A549 (cell line): ENCODE measurements at regions not wholly inside any gene's neighbourhood (a gene's known extent, or its start where the extent isn't known, plus 50 kb on each side); places are given as distances from the start of the nearest gene placed in this dataset.

Experiments used
- CTCF ChIP-seq: fragments of >200 bp; sonication (Bioruptor Twin); formaldehyde crosslinking; IDR thresholded peaks from 3 replicates; pipeline ENCODE4 v1.5.1; 2016
- EP300 ChIP-seq, 2 experiments: fragments of >200 bp; sonication (Bioruptor Twin); formaldehyde crosslinking; IDR thresholded peaks; 2 replicates in 1 of 2; 3 replicates in 1 of 2; pipeline ENCODE4 v1.6.1; 2016 to 2017
- ESRRA ChIP-seq: fragments of 150-350 bp; IDR thresholded peaks from 2 replicates; pipeline ENCODE4 v1.6.1; 2014; ENCODE audit warnings: mild to moderate bottlenecking, low read length, borderline replicate concordance
- HDAC2 ChIP-seq: fragments of 200-600 bp; sonication (generic); IDR thresholded peaks from 2 replicates; pipeline ENCODE4 v1.6.1; 2016
- NFE2L2 ChIP-seq: fragments of 150-350 bp; conservative IDR thresholded peaks from 2 replicates; pipeline ENCODE4 v1.6.1; 2014; ENCODE audit warnings: low read length
- RAD21 ChIP-seq, 2 experiments: fragments of >200 bp in 1 of 2; sonication (Bioruptor Twin) in 1 of 2; formaldehyde crosslinking in 1 of 2; IDR thresholded peaks in 1 of 2; conservative IDR thresholded peaks in 1 of 2; 2 replicates in 1 of 2; 3 replicates in 1 of 2; pipeline ENCODE4 v1.6.1; 2012 to 2018; ENCODE audit warnings: inconsistent platforms in 1 of 2
- TF ChIP-seq, protein P1 (sequence below): fragments of >200 bp; sonication (Bioruptor Twin); formaldehyde crosslinking; IDR thresholded peaks from 2 replicates; pipeline ENCODE4 v1.6.1; 2016
- TF ChIP-seq, protein P2 (sequence below): IDR thresholded peaks from 2 replicates; pipeline ENCODE4 v1.6.1; 2012

- no peak for TF ChIP-seq HDAC2
- TF ChIP-seq, protein P1, sequence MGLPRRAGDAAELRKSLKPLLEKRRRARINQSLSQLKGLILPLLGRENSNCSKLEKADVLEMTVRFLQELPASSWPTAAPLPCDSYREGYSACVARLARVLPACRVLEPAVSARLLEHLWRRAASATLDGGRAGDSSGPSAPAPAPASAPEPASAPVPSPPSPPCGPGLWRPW, result no peak
- TF ChIP-seq CTCF, result no peak
- TF ChIP-seq, protein P2, sequence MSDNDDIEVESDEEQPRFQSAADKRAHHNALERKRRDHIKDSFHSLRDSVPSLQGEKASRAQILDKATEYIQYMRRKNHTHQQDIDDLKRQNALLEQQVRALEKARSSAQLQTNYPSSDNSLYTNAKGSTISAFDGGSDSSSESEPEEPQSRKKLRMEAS, result no peak
- no peak for TF ChIP-seq NFE2L2
- no peak for TF ChIP-seq EP300 (IDR thresholded peaks at IDR 0.05)
- no peak for TF ChIP-seq RAD21 (conservative IDR thresholded peaks at IDR 0.05 in 1 of 2, IDR thresholded peaks at IDR 0.05 in 1 of 2)
- TF ChIP-seq ESRRA, result no peak
These were observed 205.0 kb upstream of the HAND2 start for GRCh38 chr4:173735049-173735448.
